Type B pancreatic cell (in vitro differentiated cells): ENCODE measurements at regions not wholly inside any gene's neighbourhood (a gene's known extent, or its start where the extent isn't known, plus 50 kb on each side); places are given as distances from the start of the nearest gene placed in this dataset.
A peak's percentile ranks its signal among the peaks of the same experiment; 100 is the strongest.

Source experiments
- DNase-seq: peaks from one replicate; pipeline ENCODE4 v3.0.0; 2021; ENCODE audit warnings: mixed read lengths; ENCODE audit not compliant: unreplicated experiment; ENCODE audit errors: extremely low spot score
- H3K27ac Mint-ChIP-seq: 2 replicates; pipeline ENCODE4 v1.8.0; 2021; ENCODE audit warnings: mild to moderate bottlenecking, mixed read lengths
- H3K27me3 Mint-ChIP-seq: 2 replicates; pipeline ENCODE4 v1.8.0; 2021; ENCODE audit warnings: mixed read lengths
- H3K36me3 Mint-ChIP-seq: 2 replicates; pipeline ENCODE4 v1.8.0; 2021; ENCODE audit warnings: mixed read lengths
- H3K4me1 Mint-ChIP-seq: one replicate; pipeline ENCODE4 v1.8.0; 2021; ENCODE audit warnings: mixed read lengths; ENCODE audit not compliant: unreplicated experiment
- H3K4me3 Mint-ChIP-seq: 2 replicates; pipeline ENCODE4 v1.8.0; 2021; ENCODE audit warnings: mild to moderate bottlenecking, mixed read lengths
- H3K9me3 Mint-ChIP-seq: 2 replicates; pipeline ENCODE4 v1.8.0; 2021; ENCODE audit warnings: mixed read lengths
- CTCF ChIP-seq: fragments of 200-600 bp; sonication (generic); conservative IDR thresholded peaks from 2 replicates; pipeline ENCODE4 v1.5.0; 2021; ENCODE audit warnings: antibody characterized with exemption, mild to moderate bottlenecking

GRCh38 chr3:178384321-178385230 lies 151.7 kb upstream of the KCNMB2 start:
- DNase-seq = no peak
- no peaks in the 10 kb centered on the region for H3K9me3 Mint-ChIP-seq
- H3K4me1 Mint-ChIP-seq = peaks cover 21% of the 10 kb centered on the region
- H3K27me3 Mint-ChIP-seq = no peaks in the 10 kb centered on the region
- H3K4me3 Mint-ChIP-seq = no peak overlapping the region
- H3K27ac Mint-ChIP-seq = no peak overlapping the region
- no peaks in the 10 kb centered on the region for H3K36me3 Mint-ChIP-seq
- TF ChIP-seq CTCF = no peak

GRCh38 chr3:178385280-178385952 lies 150.8 kb upstream of the KCNMB2 start:
- Mint-ChIP-seq H3K27me3 (no peaks in the 10 kb centered on the region), H3K9me3 (no peaks in the 10 kb centered on the region), H3K36me3 (no peaks in the 10 kb centered on the region), H3K4me3 (no peak overlapping the region), H3K27ac (no peak overlapping the region), H3K4me1 (peaks cover 21% of the 10 kb centered on the region)
- peak; percentile 95 for TF ChIP-seq CTCF
- no peak for DNase-seq

GRCh38 chr3:178386401-178386800 lies 149.8 kb upstream of the KCNMB2 start:
- no peak for DNase-seq
- Mint-ChIP-seq H3K36me3 (no peaks in the 10 kb centered on the region), H3K4me3 (no peak overlapping the region), H3K27me3 (no peaks in the 10 kb centered on the region), H3K27ac (no peak overlapping the region), H3K4me1 (peaks cover 21% of the 10 kb centered on the region), H3K9me3 (no peaks in the 10 kb centered on the region)
- TF ChIP-seq CTCF = no peak

- Mint-ChIP-seq H3K27me3 (no peaks in the 10 kb centered on the region), H3K4me1 (peaks cover 21% of the 10 kb centered on the region), H3K4me3 (no peak overlapping the region), H3K27ac (no peak overlapping the region), H3K36me3 (no peaks in the 10 kb centered on the region), H3K9me3 (no peaks in the 10 kb centered on the region)
- no peak for TF ChIP-seq CTCF
- DNase-seq = no peak
Observed at GRCh38 chr3:178386880-178387279, 149.4 kb upstream of the KCNMB2 start.

DNA sequence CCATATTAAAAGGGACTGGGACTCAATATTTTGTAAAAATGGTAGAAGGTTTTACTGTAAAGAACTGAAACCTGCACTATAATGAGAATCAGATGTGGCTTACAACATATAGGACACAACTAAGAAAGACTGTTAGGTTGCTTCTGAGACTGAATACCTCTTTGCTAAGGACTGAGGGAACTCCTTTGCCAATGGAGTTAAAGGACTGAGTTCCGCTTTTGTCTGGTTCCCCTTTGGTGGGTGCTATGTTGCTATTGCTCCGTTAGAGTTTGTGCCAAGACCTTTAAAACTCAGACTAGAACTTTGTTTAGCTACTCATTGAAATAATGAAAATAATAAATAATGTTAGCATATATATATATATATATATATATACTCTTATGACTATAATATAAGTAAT lies 147.8 kb upstream of the KCNMB2 start:
- no peaks in the 10 kb centered on the region for H3K27me3 Mint-ChIP-seq
- peaks cover 17% of the 10 kb centered on the region for H3K4me1 Mint-ChIP-seq
- DNase-seq = no peak
- no peak overlapping the region for H3K4me3 Mint-ChIP-seq
- no peak for TF ChIP-seq CTCF
- H3K27ac Mint-ChIP-seq = no peak overlapping the region
- H3K9me3 Mint-ChIP-seq = no peaks in the 10 kb centered on the region
- H3K36me3 Mint-ChIP-seq = no peaks in the 10 kb centered on the region
